ENCODE measurements at regions not wholly inside any gene's neighbourhood (a gene's known extent, or its start where the extent isn't known, plus 50 kb on each side); places are given as distances from the start of the nearest gene placed in this dataset.

GRCh38 chr4:178202422-178202821 lies 760.2 kb upstream of the AGA start:
- no peak for TF ChIP-seq EZH2 (IDR thresholded peaks at IDR 0.05)
- no peak for TF ChIP-seq POLR2AphosphoS5 (IDR thresholded peaks at IDR 0.05; ENCODE audit: borderline replicate concordance, low read depth, low read length)
- TF ChIP-seq FOXP2 (optimal IDR thresholded peaks at IDR 0.05; ENCODE audit: control extremely low read depth, extremely low read length, insufficient read depth) = no peak
